NT2/D1 (cell line): ENCODE measurements at regions not wholly inside any gene's neighbourhood (a gene's known extent, or its start where the extent isn't known, plus 50 kb on each side); places are given as distances from the start of the nearest gene placed in this dataset.

ENCODE experiments used
- SUZ12 ChIP-seq: IDR thresholded peaks from 2 replicates; pipeline ENCODE4 v1.6.1; 2011; ENCODE audit not compliant: insufficient read length, insufficient read depth; ENCODE audit errors: extremely low read depth
- YY1 ChIP-seq: IDR thresholded peaks from 2 replicates; pipeline ENCODE4 v1.6.1; 2011; ENCODE audit not compliant: insufficient read length, insufficient read depth
- ZNF274 ChIP-seq: IDR thresholded peaks from 2 replicates; pipeline ENCODE4 v1.6.1; 2011; ENCODE audit warnings: mild to moderate bottlenecking, low read depth, low read length

DNA sequence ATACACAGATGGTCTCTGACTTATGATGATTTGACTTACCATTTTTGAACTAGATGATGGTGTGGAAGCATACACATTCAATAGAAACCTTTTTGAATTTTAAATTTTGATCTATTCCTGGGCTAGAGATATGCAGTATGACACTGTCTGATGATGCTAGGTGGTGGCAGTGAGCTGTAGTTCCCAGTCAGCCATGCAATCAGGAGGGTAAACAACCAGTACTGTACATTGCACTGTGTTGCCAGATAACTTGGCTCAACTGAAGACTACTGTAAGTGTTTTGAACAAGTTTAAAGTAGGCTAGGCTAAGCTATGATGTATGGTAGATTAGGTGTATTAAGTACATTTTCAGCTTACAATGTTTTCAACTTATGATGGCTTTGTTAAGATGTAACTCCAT is 859.1 kb upstream of the ARRDC3 start:
- TF ChIP-seq ZNF274, result no peak
- no peak for TF ChIP-seq YY1
- no peak for TF ChIP-seq SUZ12
